ENCODE measurements at regions not wholly inside any gene's neighbourhood (a gene's known extent, or its start where the extent isn't known, plus 50 kb on each side); places are given as distances from the start of the nearest gene placed in this dataset.
A peak's percentile ranks its signal among the peaks of the same experiment; 100 is the strongest.

- intact Hi-C loops (cut with DNase I), result no loop called here
- Histone ChIP-seq H3K4me1 (peaks cover 47% of the 10 kb centered on the region), H3K36me3 (no peaks in the 10 kb centered on the region), H3K27me3 (no peaks in the 10 kb centered on the region), H3K9me3 (no peaks in the 10 kb centered on the region), H3K4me3 (no peak overlapping the region), H3K27ac (peak overlapping the region; percentile 70)
- TF ChIP-seq CTCF (IDR thresholded peaks at IDR 0.05), result no peak
- ATAC-seq (peak; percentile 59), DNase-seq (no peak)
Observed at GRCh38 chr11:8834379-8834778, 76.6 kb upstream of the AKIP1 start.

GRCh38 chr11:8838248-8838647, 72.7 kb upstream of the AKIP1 start:
- peak; percentile 39 for ATAC-seq
- no peaks in the 10 kb centered on the region for H3K36me3 ChIP-seq

DNA sequence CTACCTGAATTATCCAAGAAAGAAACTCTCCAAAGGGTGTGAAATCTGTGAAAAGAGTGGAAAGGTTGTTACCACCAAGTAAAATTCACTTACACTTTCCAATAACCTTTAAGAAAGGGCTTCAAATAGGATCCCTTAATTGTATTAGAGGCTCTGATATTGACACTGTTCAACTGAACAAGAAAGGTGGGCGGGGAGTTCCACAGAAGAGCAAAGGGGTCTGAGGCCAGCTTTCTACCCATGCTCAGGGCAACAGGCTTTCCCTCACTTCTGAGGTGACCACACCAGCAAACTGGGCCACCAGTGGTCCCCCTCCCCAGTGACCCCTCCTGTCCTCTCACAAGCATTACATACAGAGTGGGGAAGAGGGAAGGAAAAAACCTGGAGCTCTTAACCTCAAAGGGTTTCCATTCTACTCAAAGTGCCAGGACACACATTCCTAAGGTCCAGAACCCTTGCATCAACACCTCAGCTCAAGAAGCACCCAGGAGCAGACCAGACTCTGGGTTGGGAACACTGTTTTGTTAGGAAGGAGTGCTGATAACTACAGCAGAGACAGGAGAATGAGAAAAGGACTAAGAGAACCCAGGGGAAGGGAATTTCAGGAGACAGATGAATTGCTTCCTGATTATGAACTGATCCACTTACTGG, 71.6 kb upstream of the AKIP1 start:
- ATAC-seq, result peak; percentile 12
- H3K9me3 ChIP-seq, result no peaks in the 10 kb centered on the region
- H3K4me3 ChIP-seq, result no peak overlapping the region
- no peak for TF ChIP-seq CTCF (IDR thresholded peaks at IDR 0.05)
- peaks cover 34% of the 10 kb centered on the region for H3K4me1 ChIP-seq
- intact Hi-C loops (cut with DNase I), result no loop called here
- H3K27ac ChIP-seq, result peak overlapping the region; percentile 45
- no peak for DNase-seq
- no peaks in the 10 kb centered on the region for H3K27me3 ChIP-seq
- no peaks in the 10 kb centered on the region for H3K36me3 ChIP-seq

More at GRCh38 chr11:8838248-8838647, 72.7 kb upstream of the AKIP1 start:
- H3K27me3 ChIP-seq, result no peaks in the 10 kb centered on the region
- no peak for DNase-seq
- H3K27ac ChIP-seq, result peak overlapping the region; percentile 20
- H3K4me1 ChIP-seq, result peaks cover 45% of the 10 kb centered on the region
- H3K9me3 ChIP-seq, result no peaks in the 10 kb centered on the region
- intact Hi-C loops (cut with DNase I), result no loop called here
- TF ChIP-seq CTCF (IDR thresholded peaks at IDR 0.05), result no peak
- H3K4me3 ChIP-seq, result no peak overlapping the region

DNA sequence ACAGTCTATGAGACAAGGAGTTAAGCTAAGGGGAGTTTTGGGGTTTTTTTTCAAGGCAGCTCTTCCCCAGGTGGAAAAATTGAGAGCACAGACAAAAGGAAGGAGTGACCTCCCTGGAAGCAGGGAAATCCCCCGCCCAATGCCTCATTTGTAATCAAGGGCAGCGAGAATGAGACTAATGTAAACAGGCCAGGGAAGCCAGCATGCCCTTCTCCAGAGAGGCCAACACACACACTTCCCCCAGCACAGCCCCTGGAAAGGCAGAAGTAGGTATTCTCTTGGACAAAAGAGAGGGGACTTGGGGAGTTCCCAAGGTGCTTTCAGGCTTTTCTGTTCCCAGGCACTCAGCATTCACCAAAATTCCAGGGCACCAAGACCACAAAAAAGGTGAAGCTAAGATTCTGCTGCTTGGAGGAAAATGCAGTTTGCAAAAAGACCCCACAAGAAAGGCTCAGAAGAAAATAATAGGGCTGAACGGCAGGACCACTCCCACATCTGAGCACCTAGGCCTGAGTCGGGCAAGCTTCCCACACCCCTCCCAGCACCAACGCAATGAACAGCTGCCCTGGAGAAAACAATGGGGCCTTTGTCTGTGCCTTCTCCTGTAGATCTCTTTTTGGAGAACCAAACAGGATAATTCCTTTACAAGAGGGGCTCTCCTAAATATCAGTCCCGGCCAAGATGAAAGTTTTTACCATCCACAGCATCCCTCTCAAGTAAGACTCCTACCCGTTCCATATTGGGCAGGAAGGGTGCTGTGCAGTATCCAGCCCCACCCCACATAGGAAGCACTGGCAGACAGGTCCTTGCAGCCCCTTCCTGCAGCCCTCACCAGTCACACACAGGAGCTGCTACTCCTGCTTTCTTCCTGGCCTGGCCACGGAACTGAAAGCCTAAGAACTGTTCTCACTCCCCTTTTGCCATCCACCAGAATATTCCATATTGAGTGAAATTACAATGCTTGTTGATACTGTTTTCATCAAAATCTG, 70.7 kb upstream of the AKIP1 start:
- no peak overlapping the region for H3K4me3 ChIP-seq
- H3K4me1 ChIP-seq, result peaks cover 31% of the 10 kb centered on the region
- ATAC-seq, result peak; percentile 81
- intact Hi-C loops (cut with DNase I), result no loop called here
- no peaks in the 10 kb centered on the region for H3K27me3 ChIP-seq
- no peaks in the 10 kb centered on the region for H3K9me3 ChIP-seq
- TF ChIP-seq CTCF (IDR thresholded peaks at IDR 0.05), result no peak
- no peak for DNase-seq
- no peaks in the 10 kb centered on the region for H3K36me3 ChIP-seq
- H3K27ac ChIP-seq, result peak overlapping the region; percentile 45

DNA sequence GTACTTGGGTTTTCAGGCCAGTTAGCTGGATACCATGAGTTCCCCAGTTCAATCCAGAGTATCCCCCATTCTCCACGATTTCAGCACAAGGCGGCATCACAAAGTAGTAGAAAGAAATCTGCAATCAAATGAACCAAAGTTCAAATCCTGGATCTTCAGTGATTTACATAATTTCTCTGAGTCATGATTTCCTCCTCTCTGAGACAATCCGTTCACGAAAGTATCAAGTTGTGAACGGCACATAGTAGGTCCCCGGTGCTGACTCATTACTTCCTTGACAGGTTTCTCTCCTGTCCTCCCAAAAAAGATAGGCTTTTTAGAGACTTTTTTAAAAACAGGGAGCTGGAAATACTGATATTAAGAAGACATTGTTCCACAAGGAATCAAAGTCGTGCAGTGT, 69.1 kb upstream of the AKIP1 start:
- ATAC-seq (no peak), DNase-seq (no peak)
- Histone ChIP-seq H3K9me3 (no peaks in the 10 kb centered on the region), H3K27ac (no peak overlapping the region), H3K4me1 (peaks cover 31% of the 10 kb centered on the region), H3K27me3 (no peaks in the 10 kb centered on the region), H3K36me3 (no peaks in the 10 kb centered on the region), H3K4me3 (no peak overlapping the region)
- intact Hi-C loops (cut with DNase I), result no loop called here
- no peak for TF ChIP-seq CTCF (IDR thresholded peaks at IDR 0.05)

All from upper lobe of right lung (tissue), 1 donor.